Limb (tissue), 2 donors: ENCODE measurements at regions not wholly inside any gene's neighbourhood (a gene's known extent, or its start where the extent isn't known, plus 50 kb on each side); places are given as distances from the start of the nearest gene placed in this dataset.
A peak's percentile ranks its signal among the peaks of the same experiment; 100 is the strongest.

Experiments
- DNase-seq, 2 donors: peaks; one replicate each; pipeline ENCODE4 v3.0.0-alpha.2; 2016; ENCODE audit errors: extremely low spot score in 2 of 2

DNA sequence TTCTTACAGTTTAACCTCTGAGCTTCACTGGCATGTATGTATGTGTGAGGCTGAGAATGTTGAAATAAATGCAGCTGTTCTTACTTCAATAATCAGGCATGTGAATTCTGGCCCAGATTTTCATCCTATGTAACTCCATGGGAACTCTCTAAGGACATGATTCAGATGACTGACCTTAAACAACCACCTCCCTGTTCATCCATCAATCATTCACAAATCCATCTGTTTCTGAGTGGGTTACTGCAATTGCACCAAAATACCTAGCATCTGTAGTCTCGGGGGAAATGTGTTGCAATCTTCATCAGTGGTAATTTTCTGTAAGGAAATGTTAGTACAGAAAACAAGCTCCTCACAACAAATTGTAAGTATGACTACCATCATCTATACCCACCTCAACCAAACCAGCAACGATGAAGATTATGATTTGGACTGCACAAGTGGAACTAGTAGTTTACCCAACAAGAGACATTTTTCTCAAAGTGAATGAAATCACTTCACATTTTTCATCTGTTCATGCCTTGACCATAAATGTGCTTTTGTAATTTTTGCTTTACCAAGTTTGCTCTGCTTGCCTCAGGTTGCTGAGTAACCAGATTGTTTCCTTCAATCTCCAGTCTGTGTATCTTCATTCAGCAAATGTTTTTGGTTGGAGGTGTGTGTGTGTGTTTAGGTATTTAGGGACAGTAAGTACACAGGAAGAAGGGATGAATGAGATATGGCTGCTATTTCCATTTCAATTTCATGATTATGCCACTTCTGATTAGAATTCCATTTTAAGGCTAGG is 65.7 kb upstream of the FZD8 start:
- DNase-seq, result no peak

DNA sequence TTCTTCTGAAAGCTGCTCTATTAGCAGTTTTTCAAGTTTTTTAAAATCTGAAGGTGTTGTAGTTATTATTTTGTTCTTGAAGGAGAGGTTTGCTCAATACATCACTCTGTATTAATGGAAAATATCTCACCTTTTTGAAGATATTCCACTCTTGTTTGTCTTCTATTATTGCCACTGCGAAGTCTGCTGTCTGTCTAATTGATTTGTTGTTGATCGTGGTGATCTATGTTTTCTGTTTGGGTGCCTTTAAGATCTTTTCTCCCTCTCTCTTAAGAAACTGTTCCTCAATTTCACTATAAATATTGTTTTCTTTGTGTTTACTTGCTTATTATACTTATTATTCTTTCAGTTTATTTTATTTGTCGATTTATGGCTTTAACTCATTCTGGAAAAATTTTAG is 64.9 kb upstream of the FZD8 start:
- no peak for DNase-seq

GRCh38 chr10:35705671-35706070 is 63.6 kb upstream of the FZD8 start:
- no peak for DNase-seq

DNA sequence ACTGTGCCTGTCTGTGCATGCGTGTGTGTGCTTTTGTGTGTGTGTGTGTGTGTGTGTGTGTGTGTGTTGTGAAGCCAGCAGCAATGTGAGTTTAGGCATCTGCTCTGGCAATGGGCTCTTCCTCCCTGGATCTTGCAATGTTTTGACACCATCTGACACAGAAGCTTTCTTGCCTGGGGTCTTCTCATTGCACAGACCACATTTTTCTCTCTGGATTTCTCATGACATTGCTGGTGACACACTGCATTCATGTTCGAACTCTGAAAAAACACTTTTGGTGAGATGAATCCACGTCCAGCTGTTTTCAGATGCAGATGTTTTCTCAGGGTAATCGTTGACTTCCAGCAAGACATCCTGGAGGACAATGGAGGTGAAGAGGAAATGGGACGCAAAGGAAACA is 63.0 kb upstream of the FZD8 start:
- no peak for DNase-seq

DNA sequence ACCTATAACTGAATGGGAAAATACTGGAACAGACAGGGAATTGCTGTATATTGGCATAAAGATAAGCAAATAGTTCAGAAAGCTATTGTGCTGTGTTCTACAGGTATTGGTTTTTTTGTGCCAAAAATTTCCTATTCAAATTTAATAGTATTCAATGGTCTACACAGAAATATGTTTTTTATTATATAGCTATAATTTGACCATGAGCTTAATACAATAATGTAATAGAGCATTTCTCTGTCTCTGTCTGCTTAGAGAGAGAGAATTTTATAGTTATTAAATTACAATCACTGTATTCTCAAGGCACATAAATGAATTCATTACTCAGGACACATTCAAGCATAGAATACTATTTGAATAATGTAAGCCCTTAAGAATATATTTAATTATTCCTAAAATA is 62.3 kb upstream of the FZD8 start:
- peak in 1 of 2 donors; percentile 41 for DNase-seq

- DNase-seq, result no peak
Measured at GRCh38 chr10:35700487-35700882, 58.4 kb upstream of the FZD8 start.

- DNase-seq, result no peak
Measured at GRCh38 chr10:35699848-35700486, 57.9 kb upstream of the FZD8 start.

- DNase-seq, result no peak
Measured at GRCh38 chr10:35696392-35697287, 54.5 kb upstream of the FZD8 start.

DNA sequence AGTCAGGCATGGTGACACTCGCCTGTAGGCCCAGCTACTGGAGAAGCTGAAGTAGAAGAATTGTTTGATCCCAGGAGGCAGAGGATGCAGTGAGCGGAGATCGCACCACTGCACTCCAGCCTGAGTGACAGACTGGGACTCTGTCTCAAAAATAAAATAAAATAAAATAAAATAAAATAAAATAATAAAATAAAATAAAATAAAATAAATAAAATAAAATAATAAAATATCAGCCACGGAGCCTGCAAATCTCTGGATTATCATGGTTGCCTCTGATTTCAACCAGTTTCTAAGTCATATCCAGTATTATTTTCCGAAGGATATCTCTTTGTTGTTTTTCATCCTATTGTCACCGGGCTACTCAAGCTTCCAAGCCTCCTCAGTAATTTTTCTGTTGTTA is 51.7 kb upstream of the FZD8 start:
- no peak for DNase-seq
